GM10248 (cell line): ENCODE measurements at regions not wholly inside any gene's neighbourhood (a gene's known extent, or its start where the extent isn't known, plus 50 kb on each side); places are given as distances from the start of the nearest gene placed in this dataset.

ENCODE experiments used
- CTCF ChIA-PET: fragments of 300-600 bp; sonication (Branson Sonifier 250); formaldehyde crosslinking; extraction: SDS; loops from one replicate; lab custom pipeline; 2021; ENCODE audit warnings: antibody characterized with exemption; lab: Yijun Ruan, JAX
- POLR2A ChIA-PET: fragments of 350-650 bp; sonication (Branson Sonifier 250); formaldehyde crosslinking; extraction: SDS; loops from one replicate; lab custom pipeline; 2020; ENCODE audit warnings: antibody characterized with exemption; lab: Yijun Ruan, JAX
- DNase-seq: peaks from one replicate; pipeline ENCODE4 v3.0.0; 2012; ENCODE audit errors: extremely low spot score
- CTCF ChIP-seq: IDR thresholded peaks from 2 replicates; pipeline ENCODE4 v1.5.1; 2012; ENCODE audit warnings: mild to moderate bottlenecking, low read depth; ENCODE audit errors: extremely low read depth, missing control alignments, control extremely low read depth

GRCh38 chr12:105613269-105613668, 282.8 kb downstream of the C12orf75 start:
- DNase-seq, result no peak
- POLR2A ChIA-PET, result no interaction called here
- CTCF ChIA-PET, result no interaction called here
- no peak for TF ChIP-seq CTCF

- no peak for TF ChIP-seq CTCF
- CTCF ChIA-PET, result no interaction called here
- POLR2A ChIA-PET, result no interaction called here
- DNase-seq, result no peak
These were observed 283.4 kb downstream of the C12orf75 start for GRCh38 chr12:105613887-105614286.

- POLR2A ChIA-PET, result no interaction called here
- DNase-seq, result no peak
- no peak for TF ChIP-seq CTCF
- CTCF ChIA-PET, result no interaction called here
These were observed 286.6 kb downstream of the C12orf75 start for GRCh38 chr12:105616971-105617540.

- ChIA-PET POLR2A (no interaction called here), CTCF (interaction anchor here (1.4 kb wide), 1 partner anchor 35 kb away, joined by 3 read pairs; no protein-coding TSS in a partner anchor)
- TF ChIP-seq CTCF, result no peak
- DNase-seq, result no peak
These were observed 291.7 kb downstream of the C12orf75 start for GRCh38 chr12:105622220-105622619.

GRCh38 chr12:105622846-105623736, 292.6 kb downstream of the C12orf75 start:
- no peak for DNase-seq
- ChIA-PET POLR2A (no interaction called here), CTCF (no interaction called here)
- no peak for TF ChIP-seq CTCF

GRCh38 chr12:105626653-105627052, 296.2 kb downstream of the C12orf75 start:
- ChIA-PET CTCF (no interaction called here), POLR2A (no interaction called here)
- DNase-seq, result no peak
- TF ChIP-seq CTCF, result no peak
